ENCODE measurements at regions not wholly inside any gene's neighbourhood (a gene's known extent, or its start where the extent isn't known, plus 50 kb on each side); places are given as distances from the start of the nearest gene placed in this dataset.

DNA sequence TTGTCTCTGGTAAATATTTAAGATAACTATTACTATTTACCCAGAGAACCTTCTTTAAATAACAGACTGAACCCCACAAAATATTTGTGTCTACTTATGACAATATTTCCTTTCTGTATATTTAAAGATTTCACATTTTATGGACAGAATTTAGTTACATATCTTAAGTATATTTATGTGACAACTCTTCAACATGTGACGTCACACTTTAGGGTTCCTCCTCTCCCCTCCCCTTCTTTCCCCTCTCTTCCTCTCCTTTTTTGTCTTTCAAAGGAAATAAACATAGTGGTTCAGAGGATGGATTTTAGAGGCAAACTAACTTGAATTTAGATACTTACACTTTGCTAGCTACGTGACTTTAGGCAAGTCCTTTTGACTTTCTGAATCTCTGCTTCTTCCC lies 655.6 kb upstream of the NUDT12 start:
- TF ChIP-seq PKNOX1 (IDR thresholded peaks at IDR 0.05), result no peak
- TF ChIP-seq FOXM1 (IDR thresholded peaks at IDR 0.05; ENCODE audit: borderline replicate concordance), result no peak
- no peak for TF ChIP-seq NFRKB (IDR thresholded peaks at IDR 0.05)
- TF ChIP-seq LEF1 (IDR thresholded peaks at IDR 0.05; ENCODE audit: borderline replicate concordance), result no peak
- no peak for TF ChIP-seq L3MBTL2 (conservative IDR thresholded peaks at IDR 0.05)
- no peak for DNase-seq (ENCODE audit: extremely low spot score)
- CTCF ChIA-PET, result interaction anchor here (0.6 kb wide), 1 partner anchor 32 kb away, joined by 3 read pairs; no protein-coding TSS in a partner anchor
- POLR2A ChIA-PET, result no interaction called here

DNA sequence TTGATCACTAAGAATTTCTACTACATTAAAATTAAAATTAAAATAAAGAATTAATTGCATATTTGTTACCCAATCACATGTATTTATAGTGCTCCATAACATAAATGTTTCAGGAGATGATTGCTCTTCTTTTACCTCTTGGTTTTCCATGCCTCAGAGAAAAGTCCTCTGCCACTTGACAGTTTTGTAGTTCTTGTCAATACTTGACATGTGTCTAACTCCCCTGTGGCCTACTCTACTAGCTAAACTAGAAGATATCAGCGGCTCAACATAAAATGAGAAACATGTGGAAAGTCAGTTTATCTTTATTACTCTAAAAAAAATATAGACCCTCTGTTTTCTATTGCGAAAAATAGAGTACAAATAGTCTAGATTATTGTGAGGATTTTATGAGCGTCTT lies 650.6 kb upstream of the NUDT12 start:
- TF ChIP-seq L3MBTL2 (conservative IDR thresholded peaks at IDR 0.05), result no peak
- no peak for TF ChIP-seq ARNT (IDR thresholded peaks at IDR 0.05)
- no peak for TF ChIP-seq HDGF (IDR thresholded peaks at IDR 0.05; ENCODE audit: borderline replicate concordance)
- TF ChIP-seq NFRKB (IDR thresholded peaks at IDR 0.05), result no peak
- no peak for TF ChIP-seq FOXK2 (IDR thresholded peaks at IDR 0.05)
- no peak for TF ChIP-seq ZNF384 (IDR thresholded peaks at IDR 0.05)
- no peak for TF ChIP-seq LEF1 (IDR thresholded peaks at IDR 0.05; ENCODE audit: borderline replicate concordance)
- no peak for TF ChIP-seq PKNOX1 (IDR thresholded peaks at IDR 0.05)
- no peak for TF ChIP-seq SP1 (IDR thresholded peaks at IDR 0.05)
- TF ChIP-seq TARDBP (IDR thresholded peaks at IDR 0.05), result no peak
- TF ChIP-seq BHLHE40 (IDR thresholded peaks at IDR 0.05; ENCODE audit: borderline replicate concordance), result no peak
- TF ChIP-seq FOXM1 (IDR thresholded peaks at IDR 0.05; ENCODE audit: borderline replicate concordance), result no peak
- TF ChIP-seq CTBP1 (IDR thresholded peaks at IDR 0.05; ENCODE audit: borderline replicate concordance), result no peak
- TF ChIP-seq SUZ12 (IDR thresholded peaks at IDR 0.05), result no peak
- POLR2A ChIA-PET, result no interaction called here
- CTCF ChIA-PET, result no interaction called here
- DNase-seq (ENCODE audit: extremely low spot score), result no peak

DNA sequence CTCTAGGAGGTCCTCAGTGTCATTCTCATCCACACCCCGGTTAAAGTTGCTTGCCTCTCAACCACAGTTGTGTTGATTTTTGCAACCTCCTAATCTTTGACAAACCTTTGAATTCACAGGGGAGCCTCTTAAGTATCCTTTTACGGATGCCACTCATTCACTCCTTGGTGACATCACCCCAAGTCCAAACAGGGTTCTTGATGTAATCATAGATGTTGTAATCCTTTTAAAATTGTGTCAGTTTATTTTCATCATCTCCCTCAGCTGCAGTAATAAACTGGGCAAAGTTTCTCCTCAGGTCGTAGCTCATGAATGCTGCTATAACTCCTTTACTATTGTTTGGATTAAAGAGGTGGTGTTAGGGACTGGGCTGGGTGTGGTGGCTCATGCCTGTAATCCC lies 637.2 kb upstream of the NUDT12 start:
- no peak for DNase-seq (ENCODE audit: extremely low spot score)
- TF ChIP-seq PKNOX1 (IDR thresholded peaks at IDR 0.05) (0 out of 2 replicates have a peak, but pooled peaks have one; percentile 42), FOXM1 (IDR thresholded peaks at IDR 0.05; ENCODE audit: borderline replicate concordance) (no peak), ARNT (IDR thresholded peaks at IDR 0.05) (no peak)
- POLR2A ChIA-PET, result interaction anchor here (0.8 kb wide), 1 partner anchor 54 kb away, joined by 3 read pairs; no protein-coding TSS in a partner anchor
- CTCF ChIA-PET, result no interaction called here

- ChIA-PET POLR2A (no interaction called here), CTCF (no interaction called here)
- no peak for TF ChIP-seq FOXA1 (IDR thresholded peaks at IDR 0.05)
- TF ChIP-seq TARDBP (IDR thresholded peaks at IDR 0.05), result no peak
- no peak for TF ChIP-seq FOXM1 (IDR thresholded peaks at IDR 0.05; ENCODE audit: borderline replicate concordance)
- no peak for TF ChIP-seq PKNOX1 (IDR thresholded peaks at IDR 0.05)
- TF ChIP-seq HDGF (IDR thresholded peaks at IDR 0.05; ENCODE audit: borderline replicate concordance), result no peak
- TF ChIP-seq FOXK2 (IDR thresholded peaks at IDR 0.05), result no peak
- TF ChIP-seq ARNT (IDR thresholded peaks at IDR 0.05), result no peak
- no peak for TF ChIP-seq ZNF384 (IDR thresholded peaks at IDR 0.05)
- TF ChIP-seq CTBP1 (IDR thresholded peaks at IDR 0.05; ENCODE audit: borderline replicate concordance), result no peak
- no peak for TF ChIP-seq ELF4 (IDR thresholded peaks at IDR 0.05)
- TF ChIP-seq NFRKB (IDR thresholded peaks at IDR 0.05), result no peak
- no peak for TF ChIP-seq BHLHE40 (IDR thresholded peaks at IDR 0.05; ENCODE audit: borderline replicate concordance)
- no peak for DNase-seq (ENCODE audit: extremely low spot score)
Observed at GRCh38 chr5:104198156-104198555, 635.6 kb upstream of the NUDT12 start.

- TF ChIP-seq HDGF (IDR thresholded peaks at IDR 0.05; ENCODE audit: borderline replicate concordance), result no peak
- no peak for TF ChIP-seq BHLHE40 (IDR thresholded peaks at IDR 0.05; ENCODE audit: borderline replicate concordance)
- TF ChIP-seq FOXM1 (IDR thresholded peaks at IDR 0.05; ENCODE audit: borderline replicate concordance), result no peak
- no peak for TF ChIP-seq CTBP1 (IDR thresholded peaks at IDR 0.05; ENCODE audit: borderline replicate concordance)
- no peak for TF ChIP-seq FOXA1 (IDR thresholded peaks at IDR 0.05)
- TF ChIP-seq ELF4 (IDR thresholded peaks at IDR 0.05), result no peak
- ChIA-PET POLR2A (no interaction called here), CTCF (no interaction called here)
- DNase-seq (ENCODE audit: extremely low spot score), result no peak
Observed at GRCh38 chr5:104189909-104190308, 627.3 kb upstream of the NUDT12 start.

- POLR2A ChIA-PET, result interaction anchor here (0.7 kb wide), 1 partner anchor 499 kb away, joined by 3 read pairs; no protein-coding TSS in a partner anchor
- no peak for DNase-seq (ENCODE audit: extremely low spot score)
- TF ChIP-seq FOXM1 (IDR thresholded peaks at IDR 0.05; ENCODE audit: borderline replicate concordance) (no peak), BHLHE40 (IDR thresholded peaks at IDR 0.05; ENCODE audit: borderline replicate concordance) (no peak), PKNOX1 (IDR thresholded peaks at IDR 0.05) (no peak), SP1 (IDR thresholded peaks at IDR 0.05) (no peak), ZNF384 (IDR thresholded peaks at IDR 0.05) (no peak), ARNT (IDR thresholded peaks at IDR 0.05) (no peak), NFRKB (IDR thresholded peaks at IDR 0.05) (no peak), CTBP1 (IDR thresholded peaks at IDR 0.05; ENCODE audit: borderline replicate concordance) (no peak)
- CTCF ChIA-PET, result no interaction called here
Observed at GRCh38 chr5:104189031-104189430, 626.4 kb upstream of the NUDT12 start.

All from HEK293T (cell line).